Astrocyte of the hippocampus (primary cell): ENCODE measurements at regions not wholly inside any gene's neighbourhood (a gene's known extent, or its start where the extent isn't known, plus 50 kb on each side); places are given as distances from the start of the nearest gene placed in this dataset.

Experiments
- DNase-seq: peaks from one replicate; pipeline ENCODE4 v3.0.0; 2011; ENCODE audit warnings: low read depth, low spot score

GRCh38 chr20:36104244-36104643, 50.3 kb upstream of the EPB41L1 start:
- no peak for DNase-seq
